ENCODE measurements at regions not wholly inside any gene's neighbourhood (a gene's known extent, or its start where the extent isn't known, plus 50 kb on each side); places are given as distances from the start of the nearest gene placed in this dataset.

- no peaks in the 10 kb centered on the region for H3K27me3 ChIP-seq (ENCODE audit: control insufficient read depth, insufficient read depth, low read length)
- H3K4me1 ChIP-seq (ENCODE audit: control insufficient read depth, insufficient read depth, low read length): peaks cover 3% of the 10 kb centered on the region
- no peaks in the 10 kb centered on the region for H3K9me3 ChIP-seq (ENCODE audit: control insufficient read depth, insufficient read depth, low read length)
- no peak overlapping the region for H3K27ac ChIP-seq (ENCODE audit: low read depth, low read length)
- 49% methylated on average over 5 of the region's 5 CpGs for WGBS (ENCODE audit: insufficient coverage)
- no peak overlapping the region for H3K4me3 ChIP-seq (ENCODE audit: low read depth, low read length)
- no peak for DNase-seq (ENCODE audit: low read depth in 4 of 6, low spot score in 6 of 6)
- no peaks in the 10 kb centered on the region for H3K36me3 ChIP-seq (ENCODE audit: control insufficient read depth, insufficient read depth, low read length)
Observed at GRCh38 chr5:77157732-77158532, 52.5 kb upstream of the PDE8B start.

GRCh38 chr5:77156379-77156778 is 54.1 kb upstream of the PDE8B start:
- Histone ChIP-seq H3K27ac (ENCODE audit: low read depth, low read length) (no peak overlapping the region), H3K36me3 (ENCODE audit: control insufficient read depth, insufficient read depth, low read length) (no peaks in the 10 kb centered on the region), H3K27me3 (ENCODE audit: control insufficient read depth, insufficient read depth, low read length) (no peaks in the 10 kb centered on the region), H3K4me3 (ENCODE audit: low read depth, low read length) (no peak overlapping the region), H3K4me1 (ENCODE audit: control insufficient read depth, insufficient read depth, low read length) (peaks cover 3% of the 10 kb centered on the region), H3K9me3 (ENCODE audit: control insufficient read depth, insufficient read depth, low read length) (no peaks in the 10 kb centered on the region)
- WGBS (ENCODE audit: insufficient coverage): no CpG with 5 or more reads among the region's 3 CpGs
- peak in 1 of 6 donors; percentile 11 for DNase-seq (ENCODE audit: low read depth in 4 of 6, low spot score in 6 of 6)

GRCh38 chr5:77155179-77155785 is 55.2 kb upstream of the PDE8B start:
- H3K36me3 ChIP-seq (ENCODE audit: control insufficient read depth, insufficient read depth, low read length): no peaks in the 10 kb centered on the region
- H3K4me1 ChIP-seq (ENCODE audit: control insufficient read depth, insufficient read depth, low read length): peaks cover 3% of the 10 kb centered on the region
- H3K27ac ChIP-seq (ENCODE audit: low read depth, low read length): no peak overlapping the region
- peak in 1 of 6 donors; percentile 1 for DNase-seq (ENCODE audit: low read depth in 4 of 6, low spot score in 6 of 6)
- no peaks in the 10 kb centered on the region for H3K9me3 ChIP-seq (ENCODE audit: control insufficient read depth, insufficient read depth, low read length)
- WGBS (ENCODE audit: insufficient coverage): 100% methylated on average over 3 of the region's 8 CpGs
- no peaks in the 10 kb centered on the region for H3K27me3 ChIP-seq (ENCODE audit: control insufficient read depth, insufficient read depth, low read length)
- H3K4me3 ChIP-seq (ENCODE audit: low read depth, low read length): no peak overlapping the region

- Histone ChIP-seq H3K27ac (ENCODE audit: low read depth, low read length) (no peak overlapping the region), H3K27me3 (ENCODE audit: control insufficient read depth, insufficient read depth, low read length) (no peaks in the 10 kb centered on the region), H3K4me3 (ENCODE audit: low read depth, low read length) (no peak overlapping the region), H3K4me1 (ENCODE audit: control insufficient read depth, insufficient read depth, low read length) (peaks cover 3% of the 10 kb centered on the region), H3K36me3 (ENCODE audit: control insufficient read depth, insufficient read depth, low read length) (no peaks in the 10 kb centered on the region), H3K9me3 (ENCODE audit: control insufficient read depth, insufficient read depth, low read length) (no peaks in the 10 kb centered on the region)
- 100% methylated on average over 5 of the region's 8 CpGs for WGBS (ENCODE audit: insufficient coverage)
- DNase-seq (ENCODE audit: low read depth in 4 of 6, low spot score in 6 of 6): no peak
Observed at GRCh38 chr5:77152441-77152840, 58.0 kb upstream of the PDE8B start.

GRCh38 chr5:77151501-77151900 is 59.0 kb upstream of the PDE8B start:
- Histone ChIP-seq H3K27ac (ENCODE audit: low read depth, low read length) (no peak overlapping the region), H3K4me3 (ENCODE audit: low read depth, low read length) (no peak overlapping the region), H3K4me1 (ENCODE audit: control insufficient read depth, insufficient read depth, low read length) (no peaks in the 10 kb centered on the region), H3K36me3 (ENCODE audit: control insufficient read depth, insufficient read depth, low read length) (no peaks in the 10 kb centered on the region), H3K27me3 (ENCODE audit: control insufficient read depth, insufficient read depth, low read length) (no peaks in the 10 kb centered on the region), H3K9me3 (ENCODE audit: control insufficient read depth, insufficient read depth, low read length) (no peaks in the 10 kb centered on the region)
- WGBS (ENCODE audit: insufficient coverage): 100% methylated on average over 1 of the region's 1 CpG
- no peak for DNase-seq (ENCODE audit: low read depth in 4 of 6, low spot score in 6 of 6)

- no peaks in the 10 kb centered on the region for H3K4me1 ChIP-seq (ENCODE audit: control insufficient read depth, insufficient read depth, low read length)
- no peak overlapping the region for H3K27ac ChIP-seq (ENCODE audit: low read depth, low read length)
- no peak for DNase-seq (ENCODE audit: low read depth in 4 of 6, low spot score in 6 of 6)
- WGBS (ENCODE audit: insufficient coverage): 80% methylated on average over 2 of the region's 2 CpGs
- no peaks in the 10 kb centered on the region for H3K27me3 ChIP-seq (ENCODE audit: control insufficient read depth, insufficient read depth, low read length)
- H3K9me3 ChIP-seq (ENCODE audit: control insufficient read depth, insufficient read depth, low read length): no peaks in the 10 kb centered on the region
- no peaks in the 10 kb centered on the region for H3K36me3 ChIP-seq (ENCODE audit: control insufficient read depth, insufficient read depth, low read length)
- no peak overlapping the region for H3K4me3 ChIP-seq (ENCODE audit: low read depth, low read length)
Observed at GRCh38 chr5:77146896-77147295, 59.8 kb upstream of the ZBED3 start.

GRCh38 chr5:77145666-77146065 is 58.6 kb upstream of the ZBED3 start:
- no peak for DNase-seq (ENCODE audit: low read depth in 4 of 6, low spot score in 6 of 6)
- Histone ChIP-seq H3K4me3 (ENCODE audit: low read depth, low read length) (no peak overlapping the region), H3K36me3 (ENCODE audit: control insufficient read depth, insufficient read depth, low read length) (no peaks in the 10 kb centered on the region), H3K9me3 (ENCODE audit: control insufficient read depth, insufficient read depth, low read length) (no peaks in the 10 kb centered on the region), H3K27ac (ENCODE audit: low read depth, low read length) (no peak overlapping the region), H3K27me3 (ENCODE audit: control insufficient read depth, insufficient read depth, low read length) (no peaks in the 10 kb centered on the region), H3K4me1 (ENCODE audit: control insufficient read depth, insufficient read depth, low read length) (no peaks in the 10 kb centered on the region)
- 60% methylated on average over 1 of the region's 1 CpG for WGBS (ENCODE audit: insufficient coverage)

- WGBS (ENCODE audit: insufficient coverage): no CpG with 5 or more reads among the region's 1 CpG
- Histone ChIP-seq H3K27me3 (ENCODE audit: control insufficient read depth, insufficient read depth, low read length) (no peaks in the 10 kb centered on the region), H3K4me3 (ENCODE audit: low read depth, low read length) (no peak overlapping the region), H3K9me3 (ENCODE audit: control insufficient read depth, insufficient read depth, low read length) (no peaks in the 10 kb centered on the region), H3K36me3 (ENCODE audit: control insufficient read depth, insufficient read depth, low read length) (no peaks in the 10 kb centered on the region), H3K27ac (ENCODE audit: low read depth, low read length) (no peak overlapping the region), H3K4me1 (ENCODE audit: control insufficient read depth, insufficient read depth, low read length) (no peaks in the 10 kb centered on the region)
- DNase-seq (ENCODE audit: low read depth in 4 of 6, low spot score in 6 of 6): no peak
Observed at GRCh38 chr5:77144837-77145139, 57.7 kb upstream of the ZBED3 start.

- DNase-seq (ENCODE audit: low read depth in 4 of 6, low spot score in 6 of 6): peak in 5 of 6 donors; percentile 59 to 92 (median 69)
- no peaks in the 10 kb centered on the region for H3K9me3 ChIP-seq (ENCODE audit: control insufficient read depth, insufficient read depth, low read length)
- no peaks in the 10 kb centered on the region for H3K36me3 ChIP-seq (ENCODE audit: control insufficient read depth, insufficient read depth, low read length)
- 44% methylated on average over 12 of the region's 14 CpGs for WGBS (ENCODE audit: insufficient coverage)
- no peaks in the 10 kb centered on the region for H3K4me1 ChIP-seq (ENCODE audit: control insufficient read depth, insufficient read depth, low read length)
- no peak overlapping the region for H3K27ac ChIP-seq (ENCODE audit: low read depth, low read length)
- no peaks in the 10 kb centered on the region for H3K27me3 ChIP-seq (ENCODE audit: control insufficient read depth, insufficient read depth, low read length)
- H3K4me3 ChIP-seq (ENCODE audit: low read depth, low read length): no peak overlapping the region
Observed at GRCh38 chr5:77143998-77144836, 57.1 kb upstream of the ZBED3 start.
